Lung (tissue), 11 donors: ENCODE measurements at regions not wholly inside any gene's neighbourhood (a gene's known extent, or its start where the extent isn't known, plus 50 kb on each side); places are given as distances from the start of the nearest gene placed in this dataset.

ENCODE experiments used
- ATAC-seq: fragments of 200-7000 bp; cut with Tn5 transposase; one replicate; pipeline ENCODE4 v1.9.1; 2020; ENCODE audit warnings: moderate number of reproducible peaks; ENCODE audit not compliant: insufficient read depth, low FRiP score
- DNase-seq, 3 donors: peaks; one replicate each; pipeline ENCODE4 v3.0.0-alpha.2; 2013 to 2017
- H3K27ac ChIP-seq, 2 donors: one replicate each; pipeline ENCODE4 v1.5.1; 2013; ENCODE audit warnings: mild to moderate bottlenecking in 2 of 2, moderate library complexity in 2 of 2, control low read depth in 1 of 2, inconsistent platforms in 1 of 2, low read depth in 1 of 2, low read length in 1 of 2
- H3K27me3 ChIP-seq, 3 donors: one replicate each; pipeline ENCODE4 v1.5.1; 2013; ENCODE audit warnings: low read length in 2 of 3; ENCODE audit not compliant: control insufficient read depth in 3 of 3, insufficient read depth in 3 of 3
- H3K36me3 ChIP-seq, 4 donors: one replicate each; pipeline ENCODE4 v1.5.1; 2013; ENCODE audit warnings: low read length in 4 of 4, mild to moderate bottlenecking in 1 of 4, moderate library complexity in 1 of 4; ENCODE audit not compliant: control insufficient read depth in 4 of 4, insufficient read depth in 4 of 4
- H3K4me1 ChIP-seq, 5 donors: one replicate each; pipeline ENCODE4 v1.5.1; 2013; ENCODE audit warnings: low read length in 5 of 5, mild to moderate bottlenecking in 2 of 5, moderate library complexity in 1 of 5; ENCODE audit not compliant: control insufficient read depth in 5 of 5, insufficient read depth in 5 of 5
- H3K4me3 ChIP-seq: one replicate; pipeline ENCODE4 v1.5.1; 2013; ENCODE audit warnings: mild to moderate bottlenecking, control low read depth, moderate library complexity
- H3K9ac ChIP-seq, 2 donors: one replicate each; pipeline ENCODE4 v1.5.1; 2013; ENCODE audit warnings: low read length in 2 of 2, control low read depth in 1 of 2; ENCODE audit not compliant: insufficient read depth in 1 of 2
- H3K9me3 ChIP-seq, 4 donors: one replicate each; pipeline ENCODE4 v1.5.1; 2013; ENCODE audit warnings: low read length in 3 of 4, mild to moderate bottlenecking in 1 of 4, moderate library complexity in 1 of 4; ENCODE audit not compliant: control insufficient read depth in 4 of 4, insufficient read depth in 3 of 4
- CTCF ChIP-seq: IDR thresholded peaks from 2 replicates; pipeline ENCODE4 v1.5.1; 2012; ENCODE audit warnings: mild to moderate bottlenecking; ENCODE audit errors: control extremely low read depth, extremely low read depth
- WGBS, 2 donors: extraction: QIAGEN DNeasy Blood & Tissue Kit; methylation state at CpG; one replicate each; pipeline ENCODE4 v1.1.7; 2013; 5-methylcytosine and 5-hydroxymethylcytosine counted together
- donor health status: control.
- donor health status: control.
- donor health status: Bipolar disorder and iron deficiency.
- donor health status: healthy.
- donor health status: DM: yes; HTN: yes; CAD: no.

DNA sequence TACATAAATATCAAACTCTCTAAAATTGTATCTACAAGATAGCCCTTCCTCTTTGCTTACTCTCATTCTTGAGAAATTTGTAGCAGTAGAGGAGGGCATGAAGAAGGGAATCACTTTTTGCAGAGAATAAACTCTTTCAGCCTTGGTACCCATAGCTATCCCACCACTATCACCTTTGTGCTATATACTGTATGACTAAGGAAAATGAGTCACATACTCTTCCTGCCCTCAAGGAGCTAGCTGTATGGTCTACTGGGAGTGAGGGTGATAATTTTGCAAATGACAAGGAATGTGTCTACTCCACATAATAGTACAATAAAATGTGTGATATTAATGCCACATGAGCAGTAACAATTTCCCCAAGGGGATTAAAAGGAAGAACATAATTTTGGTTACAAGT lies 184.6 kb upstream of the WSB1 start:
- Histone ChIP-seq H3K9me3 (no peaks in the 10 kb centered on the region), H3K27ac (no peak overlapping the region), H3K4me3 (no peak overlapping the region), H3K36me3 (no peaks in the 10 kb centered on the region), H3K9ac (no peak overlapping the region), H3K27me3 (no peaks in the 10 kb centered on the region), H3K4me1 (no peaks in the 10 kb centered on the region)
- DNase-seq (no peak), ATAC-seq (no peak)
- no peak for TF ChIP-seq CTCF

DNA sequence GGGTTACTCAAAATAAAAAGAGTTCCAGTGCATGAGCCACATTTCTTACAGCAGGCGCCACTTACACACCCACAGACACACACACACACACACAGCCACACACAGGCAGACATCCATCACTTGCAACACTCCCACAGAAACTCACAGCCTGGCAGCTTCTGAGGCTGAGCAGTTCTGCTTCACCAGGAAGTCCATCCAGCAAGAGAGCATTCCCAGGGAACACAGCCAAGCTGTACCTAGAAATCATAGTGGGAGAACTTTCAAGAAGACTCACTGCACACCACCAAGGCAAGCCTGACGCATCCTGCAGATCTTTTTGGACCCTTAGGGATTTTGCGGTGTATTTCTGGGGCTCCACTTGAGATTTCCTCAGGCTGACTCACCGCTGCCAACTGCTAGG lies 140.9 kb upstream of the WSB1 start:
- TF ChIP-seq CTCF = no peak
- ATAC-seq (no peak), DNase-seq (no peak)
- Histone ChIP-seq H3K4me1 (no peaks in the 10 kb centered on the region), H3K9ac (no peak overlapping the region), H3K4me3 (no peak overlapping the region), H3K27me3 (no peaks in the 10 kb centered on the region), H3K27ac (no peak overlapping the region), H3K36me3 (no peaks in the 10 kb centered on the region), H3K9me3 (peaks cover 0 to 26% (median 9%) of the 10 kb centered on the region in 4 donors)
- 83 to 91% methylated on average over 4 of the region's 4 CpGs for WGBS, 2 donors

DNA sequence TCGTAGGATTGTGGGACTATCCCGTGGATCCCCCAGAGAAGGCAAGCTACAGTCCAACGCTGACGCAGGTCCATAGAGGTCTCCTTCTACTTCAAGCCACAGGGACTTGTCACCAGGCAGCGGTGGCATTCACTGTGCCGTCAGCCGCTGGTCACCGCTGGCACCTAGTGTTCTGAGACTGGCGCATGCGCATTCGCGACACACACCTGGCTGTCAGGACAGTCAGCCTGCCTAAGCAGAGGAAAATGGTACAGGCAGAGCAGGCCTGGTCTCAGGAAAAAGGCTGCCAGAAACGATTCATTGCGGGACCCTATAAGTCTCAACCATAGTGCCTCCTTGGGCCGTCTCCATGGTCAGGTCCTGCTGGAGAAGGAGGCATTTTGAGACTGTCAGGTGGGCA lies 138.0 kb upstream of the WSB1 start:
- Histone ChIP-seq H3K36me3 (no peaks in the 10 kb centered on the region), H3K4me1 (no peaks in the 10 kb centered on the region), H3K27ac (no peak overlapping the region), H3K9ac (no peak overlapping the region), H3K27me3 (no peaks in the 10 kb centered on the region), H3K9me3 (peaks cover 0 to 32% (median 11%) of the 10 kb centered on the region in 4 donors), H3K4me3 (no peak overlapping the region)
- DNase-seq (no peak), ATAC-seq (no peak)
- WGBS, 2 donors = 94% methylated on average over 15 of the region's 15 CpGs
- no peak for TF ChIP-seq CTCF

DNA sequence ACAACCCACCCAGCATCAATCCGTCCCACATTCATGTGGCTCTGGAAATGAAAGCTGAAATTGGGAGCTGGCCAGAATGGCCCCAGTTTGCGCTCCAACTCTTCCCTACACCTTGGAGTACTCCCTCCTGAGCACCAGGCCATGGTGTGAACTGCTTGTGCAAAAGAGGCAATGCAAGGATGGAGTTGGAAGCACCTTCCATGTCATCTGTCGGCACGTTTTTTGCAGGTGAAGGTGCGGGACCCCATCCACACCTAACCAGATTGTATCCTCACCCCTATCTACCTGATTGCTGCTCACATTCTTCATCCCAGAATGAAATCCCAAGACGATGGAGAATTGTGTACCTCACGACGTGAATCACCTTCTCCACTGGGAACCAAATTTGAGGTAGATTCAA lies 136.6 kb upstream of the WSB1 start:
- H3K9me3 ChIP-seq = peaks cover 0 to 32% (median 11%) of the 10 kb centered on the region in 4 donors
- WGBS, 2 donors = 82 to 85% methylated on average over 8 of the region's 8 CpGs
- no peaks in the 10 kb centered on the region for H3K27me3 ChIP-seq
- H3K4me3 ChIP-seq = no peak overlapping the region
- no peaks in the 10 kb centered on the region for H3K4me1 ChIP-seq
- H3K27ac ChIP-seq = no peak overlapping the region
- no peak for ATAC-seq
- H3K36me3 ChIP-seq = no peaks in the 10 kb centered on the region
- H3K9ac ChIP-seq = no peak overlapping the region
- no peak for TF ChIP-seq CTCF
- no peak for DNase-seq
